Neutrophil (primary cell): ENCODE measurements at regions not wholly inside any gene's neighbourhood (a gene's known extent, or its start where the extent isn't known, plus 50 kb on each side); places are given as distances from the start of the nearest gene placed in this dataset.

Source experiments
- H3K27ac ChIP-seq: fragments of 200-600 bp; sonication (generic); 2 replicates; pipeline ENCODE4 v1.5.1; 2016; ENCODE audit warnings: mild to moderate bottlenecking, moderate library complexity
- H3K27me3 ChIP-seq: fragments of 200-600 bp; sonication (generic); 2 replicates; pipeline ENCODE4 v1.6.0; 2016; ENCODE audit warnings: mild to moderate bottlenecking
- H3K36me3 ChIP-seq: fragments of 200-600 bp; sonication (generic); 2 replicates; pipeline ENCODE4 v1.5.1; 2017
- H3K4me1 ChIP-seq, 2 experiments: fragments of 200-600 bp in 1 of 2; sonication (generic) in 1 of 2; 1 replicate in 1 of 2; 2 replicates in 1 of 2; pipeline versions ENCODE4 v1.5.1 to v1.6.1; 2013 to 2016; ENCODE audit warnings: low read depth in 1 of 2, low read length in 1 of 2, mild to moderate bottlenecking in 1 of 2, moderate library complexity in 1 of 2; ENCODE audit not compliant: control insufficient read depth in 1 of 2, insufficient read depth in 1 of 2
- H3K4me3 ChIP-seq, 2 experiments: fragments of 200-600 bp in 1 of 2; sonication (generic) in 1 of 2; 1 replicate in 1 of 2; 2 replicates in 1 of 2; pipeline ENCODE4 v1.5.1; 2013 to 2016; ENCODE audit warnings: low read depth in 1 of 2, low read length in 1 of 2, mild to moderate bottlenecking in 1 of 2, moderate library complexity in 1 of 2
- H3K9me3 ChIP-seq: fragments of 200-600 bp; sonication (generic); 2 replicates; pipeline ENCODE4 v1.5.1; 2016
- TF ChIP-seq, protein P1 (sequence below): fragments of 200-600 bp; sonication (generic); IDR thresholded peaks from 2 replicates; pipeline ENCODE4 v1.5.1; 2016; ENCODE audit warnings: antibody characterized with exemption

DNA sequence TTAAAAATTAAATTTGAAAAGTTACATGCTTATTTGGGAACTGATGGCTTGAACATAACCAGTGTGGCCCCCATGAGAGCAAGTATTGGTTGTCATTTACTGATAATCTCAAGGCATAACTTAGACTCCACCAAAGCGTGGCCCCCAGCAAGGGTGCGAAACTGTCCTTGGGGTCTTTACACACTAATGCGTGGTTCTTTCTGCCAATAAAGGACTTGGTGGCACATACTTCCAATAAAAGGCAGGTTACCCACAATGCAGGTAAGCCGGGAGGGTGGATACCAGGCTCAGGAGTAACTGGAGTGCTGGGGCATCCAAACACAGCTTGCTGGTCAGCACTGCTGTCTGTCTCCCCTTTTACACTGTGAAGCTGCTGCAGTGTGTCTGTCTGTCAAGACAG, 278.2 kb upstream of the NCKAP5 start:
- Histone ChIP-seq H3K36me3 (no peaks in the 10 kb centered on the region), H3K27me3 (no peaks in the 10 kb centered on the region), H3K9me3 (no peaks in the 10 kb centered on the region), H3K4me1 (no peaks in the 10 kb centered on the region), H3K27ac (no peak overlapping the region), H3K4me3 (no peak overlapping the region)
- TF ChIP-seq, protein P1, sequence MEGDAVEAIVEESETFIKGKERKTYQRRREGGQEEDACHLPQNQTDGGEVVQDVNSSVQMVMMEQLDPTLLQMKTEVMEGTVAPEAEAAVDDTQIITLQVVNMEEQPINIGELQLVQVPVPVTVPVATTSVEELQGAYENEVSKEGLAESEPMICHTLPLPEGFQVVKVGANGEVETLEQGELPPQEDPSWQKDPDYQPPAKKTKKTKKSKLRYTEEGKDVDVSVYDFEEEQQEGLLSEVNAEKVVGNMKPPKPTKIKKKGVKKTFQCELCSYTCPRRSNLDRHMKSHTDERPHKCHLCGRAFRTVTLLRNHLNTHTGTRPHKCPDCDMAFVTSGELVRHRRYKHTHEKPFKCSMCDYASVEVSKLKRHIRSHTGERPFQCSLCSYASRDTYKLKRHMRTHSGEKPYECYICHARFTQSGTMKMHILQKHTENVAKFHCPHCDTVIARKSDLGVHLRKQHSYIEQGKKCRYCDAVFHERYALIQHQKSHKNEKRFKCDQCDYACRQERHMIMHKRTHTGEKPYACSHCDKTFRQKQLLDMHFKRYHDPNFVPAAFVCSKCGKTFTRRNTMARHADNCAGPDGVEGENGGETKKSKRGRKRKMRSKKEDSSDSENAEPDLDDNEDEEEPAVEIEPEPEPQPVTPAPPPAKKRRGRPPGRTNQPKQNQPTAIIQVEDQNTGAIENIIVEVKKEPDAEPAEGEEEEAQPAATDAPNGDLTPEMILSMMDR: no peak

DNA sequence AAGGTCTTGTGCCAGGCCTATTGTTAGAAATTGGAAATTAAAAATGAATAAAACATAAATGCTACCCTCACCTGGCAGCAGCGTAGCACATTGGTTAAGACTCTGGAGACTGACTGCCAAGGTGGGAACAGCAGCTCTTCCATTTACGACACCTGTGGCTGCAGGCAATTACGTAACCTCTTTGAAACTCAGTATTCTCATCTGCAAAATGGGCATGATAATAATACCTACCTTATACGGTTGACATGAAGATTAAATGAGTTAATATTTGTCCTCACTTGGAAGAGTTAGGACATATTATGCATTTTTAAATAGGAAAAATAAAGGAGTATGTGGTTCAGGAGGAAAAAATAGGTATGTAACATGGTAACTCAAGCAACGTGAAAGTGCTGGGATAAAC, 279.3 kb upstream of the NCKAP5 start:
- no peaks in the 10 kb centered on the region for H3K9me3 ChIP-seq
- no peaks in the 10 kb centered on the region for H3K36me3 ChIP-seq
- no peak overlapping the region for H3K4me3 ChIP-seq
- TF ChIP-seq, protein P1: no peak
- no peaks in the 10 kb centered on the region for H3K4me1 ChIP-seq
- no peaks in the 10 kb centered on the region for H3K27me3 ChIP-seq
- H3K27ac ChIP-seq: no peak overlapping the region

- Histone ChIP-seq H3K27ac (no peak overlapping the region), H3K27me3 (no peaks in the 10 kb centered on the region), H3K4me3 (no peak overlapping the region), H3K4me1 (no peaks in the 10 kb centered on the region), H3K36me3 (no peaks in the 10 kb centered on the region), H3K9me3 (no peaks in the 10 kb centered on the region)
- TF ChIP-seq, protein P1: no peak
Measured at GRCh38 chr2:133848111-133848649, 279.9 kb upstream of the NCKAP5 start.

GRCh38 chr2:133849341-133849740, 281.1 kb upstream of the NCKAP5 start:
- H3K27me3 ChIP-seq: no peaks in the 10 kb centered on the region
- TF ChIP-seq, protein P1: no peak
- H3K36me3 ChIP-seq: no peaks in the 10 kb centered on the region
- H3K4me3 ChIP-seq: no peak overlapping the region
- no peak overlapping the region for H3K27ac ChIP-seq
- H3K9me3 ChIP-seq: no peaks in the 10 kb centered on the region
- H3K4me1 ChIP-seq: no peaks in the 10 kb centered on the region

DNA sequence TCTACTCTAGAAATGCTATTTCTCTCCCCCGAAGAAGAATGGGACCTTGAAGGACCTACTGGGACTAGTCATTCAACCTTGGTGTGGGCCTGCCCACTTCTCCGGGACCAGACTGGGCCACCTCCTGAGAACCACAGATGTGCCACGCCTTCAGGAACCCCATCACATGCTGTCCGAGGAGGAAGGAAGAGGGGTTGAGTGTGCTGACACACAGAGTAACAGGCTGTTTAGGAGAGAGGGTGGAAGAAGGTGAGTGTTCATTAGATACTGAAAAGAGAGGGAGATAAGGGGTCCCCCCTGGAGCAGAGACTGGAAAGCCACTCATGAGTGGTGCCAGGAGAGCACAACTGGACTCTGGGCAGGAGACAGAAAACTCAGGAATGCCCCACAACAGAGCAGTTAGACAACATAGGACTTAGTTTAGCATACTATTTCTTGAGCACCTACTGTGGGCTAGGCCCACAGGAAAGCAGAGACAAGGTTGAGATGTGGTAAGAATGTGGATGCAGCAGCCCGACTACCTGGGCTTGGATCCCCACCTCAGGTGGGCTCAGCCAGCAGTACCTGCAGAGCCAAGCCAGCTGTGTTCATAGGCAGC, 286.4 kb upstream of the NCKAP5 start:
- TF ChIP-seq, protein P1: no peak
- Histone ChIP-seq H3K27ac (no peak overlapping the region), H3K27me3 (no peaks in the 10 kb centered on the region), H3K4me3 (no peak overlapping the region), H3K4me1 (no peaks in the 10 kb centered on the region), H3K9me3 (no peaks in the 10 kb centered on the region), H3K36me3 (no peaks in the 10 kb centered on the region)
